HG03457 (cell line): ENCODE measurements at regions not wholly inside any gene's neighbourhood (a gene's known extent, or its start where the extent isn't known, plus 50 kb on each side); places are given as distances from the start of the nearest gene placed in this dataset.
A peak's percentile ranks its signal among the peaks of the same experiment; 100 is the strongest.
"Not testable (repeated sequence)": the region's sequence is repeated elsewhere in the genome, so short reads cannot be mapped to it uniquely, and the experiment has no call there.

Experiments used
- ATAC-seq: cut with Tn5 transposase; IDR thresholded peaks from one replicate; pipeline ENCODE4 v1.9.1; 2021; ENCODE audit warnings: moderate number of reproducible peaks; ENCODE audit not compliant: unreplicated experiment

- ATAC-seq = no peak
Measured at GRCh38 chr10:62492870-62493180, 118.7 kb downstream of the ZNF365 start.

DNA sequence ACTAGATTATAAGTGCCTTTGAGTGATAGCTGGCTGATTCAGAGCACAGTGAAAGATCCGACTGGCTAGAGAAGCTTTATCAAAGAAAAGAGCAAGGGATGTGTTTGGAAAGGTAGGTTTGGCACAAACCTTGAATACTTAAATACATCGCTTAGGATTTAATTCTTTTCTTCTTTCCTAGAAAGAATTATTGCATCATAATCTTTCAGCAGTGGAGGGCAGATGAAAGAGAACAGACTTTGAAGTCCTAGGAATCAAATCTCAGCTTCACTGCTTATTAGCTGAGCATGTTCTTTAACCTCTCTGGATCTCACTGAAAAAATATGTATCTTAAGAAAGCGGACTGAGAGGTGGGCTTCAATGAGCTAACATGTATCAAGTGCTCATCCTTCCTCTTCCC lies 122.8 kb downstream of the ZNF365 start:
- ATAC-seq = no peak

DNA sequence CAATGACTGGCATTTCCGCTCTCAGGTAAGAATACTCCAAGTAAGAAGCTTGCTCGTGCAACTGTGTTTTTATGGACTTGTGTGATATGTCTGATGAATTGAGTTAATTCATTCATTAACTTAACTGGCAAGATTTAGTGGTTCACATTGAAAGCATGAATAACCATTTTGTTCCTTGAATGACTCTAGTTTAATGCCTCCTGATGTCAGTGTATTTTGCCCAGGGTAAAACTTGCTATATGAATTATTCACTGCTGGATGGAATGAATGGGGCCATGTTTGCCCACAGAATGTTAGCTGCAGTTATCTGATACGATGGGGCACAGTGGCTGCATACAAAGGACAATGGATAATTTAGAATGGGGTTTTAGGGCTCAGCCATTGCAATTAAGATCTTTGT lies 124.1 kb downstream of the ZNF365 start:
- no peak for ATAC-seq

- not testable (repeated sequence) for ATAC-seq
Measured at GRCh38 chr10:62500116-62500515, 125.9 kb downstream of the ZNF365 start.

- no peak for ATAC-seq
Measured at GRCh38 chr10:62501547-62501946, 127.4 kb downstream of the ZNF365 start.

DNA sequence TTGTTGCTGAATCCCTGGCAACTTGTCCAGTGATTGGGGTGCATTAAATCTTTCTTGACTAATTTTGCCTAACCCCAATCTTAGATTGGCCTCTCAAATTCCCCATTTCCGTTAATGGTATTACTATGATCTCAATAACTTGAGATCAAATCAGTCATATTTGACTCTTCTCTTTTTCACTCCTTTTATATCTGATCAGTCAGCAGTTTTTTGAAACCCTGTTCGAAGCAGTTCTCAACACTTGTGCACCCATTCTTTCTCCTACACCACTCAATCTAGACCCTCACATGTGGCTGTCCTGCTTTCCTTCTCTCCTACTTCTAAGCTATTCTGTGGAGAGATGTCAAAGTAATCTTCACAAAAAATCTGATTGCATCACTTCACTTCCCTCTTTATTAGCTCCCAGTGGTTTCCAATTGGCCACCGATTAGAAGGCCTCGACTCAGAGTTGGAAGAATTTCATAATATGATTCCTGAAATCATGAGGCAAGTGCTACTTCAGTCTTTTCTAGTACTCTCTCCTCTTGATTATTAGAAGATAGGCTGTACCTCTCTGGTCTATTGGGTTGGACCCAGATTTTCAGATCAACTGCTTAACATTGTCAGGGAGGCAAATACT lies 128.9 kb downstream of the ZNF365 start:
- ATAC-seq = no peak

DNA sequence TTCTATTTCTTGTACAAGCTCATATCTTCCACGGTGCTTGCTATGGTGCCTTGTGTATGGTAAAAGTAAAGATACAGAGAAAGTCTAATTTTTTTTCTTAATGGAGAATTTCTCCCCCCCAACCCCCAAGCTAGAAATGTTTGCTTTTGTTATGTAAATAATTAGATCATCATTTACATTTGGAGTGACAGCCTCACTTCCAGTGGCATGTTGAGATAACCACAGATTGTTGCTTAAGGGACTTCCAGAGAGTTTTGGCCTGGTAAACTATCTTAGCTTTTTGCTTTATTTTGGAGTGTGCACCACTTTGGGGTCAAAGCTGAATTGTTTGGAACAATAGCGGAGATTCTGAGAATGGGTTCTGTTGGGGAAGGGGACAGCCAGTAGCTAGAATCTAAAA lies 129.7 kb downstream of the ZNF365 start:
- ATAC-seq = no peak

- no peak for ATAC-seq
Measured at GRCh38 chr10:62506371-62506770, 132.2 kb downstream of the ZNF365 start.

DNA sequence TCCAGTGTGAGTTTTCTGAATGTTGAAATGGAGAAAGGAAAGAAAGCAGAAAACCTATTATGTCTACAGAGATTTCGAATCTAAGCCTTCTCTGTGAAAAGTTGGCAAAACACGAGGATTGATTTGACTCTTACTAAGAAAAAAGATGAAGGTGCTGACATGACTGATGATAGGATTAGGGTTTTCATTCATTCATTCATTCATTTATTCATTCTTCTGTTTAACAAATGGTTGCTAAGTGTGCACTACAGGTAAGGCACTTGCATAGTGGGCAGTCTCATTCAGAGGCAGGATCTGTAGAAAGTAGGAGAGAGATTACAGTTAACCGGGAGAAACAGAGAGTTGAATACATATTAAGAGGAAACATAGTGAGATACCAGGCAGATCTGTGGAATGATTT lies 137.1 kb downstream of the ZNF365 start:
- no peak for ATAC-seq

DNA sequence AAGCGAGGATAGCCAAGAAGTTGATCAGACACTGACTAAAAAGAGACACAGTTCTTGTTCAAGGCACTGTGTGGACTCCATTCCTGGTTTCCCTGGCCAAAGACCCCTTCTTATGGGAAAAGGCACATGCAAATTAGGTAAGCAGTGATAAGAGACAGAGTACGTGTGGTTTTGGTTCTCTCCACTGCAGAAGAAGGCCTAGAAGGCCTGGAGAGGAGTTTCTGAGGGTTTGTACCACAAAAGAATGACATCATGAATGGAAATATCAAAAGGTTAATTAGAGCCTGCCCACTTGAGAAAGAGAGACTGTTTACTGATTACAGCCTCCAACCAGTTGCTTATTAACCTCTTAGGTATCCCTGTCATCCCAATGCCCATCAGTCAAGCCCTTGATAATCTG lies 137.5 kb downstream of the ZNF365 start:
- peak; percentile 90 for ATAC-seq

- no peak for ATAC-seq
Measured at GRCh38 chr10:62512732-62513475, 138.7 kb downstream of the ZNF365 start.

GRCh38 chr10:62514079-62514693 lies 140.0 kb downstream of the ZNF365 start:
- ATAC-seq = no peak

DNA sequence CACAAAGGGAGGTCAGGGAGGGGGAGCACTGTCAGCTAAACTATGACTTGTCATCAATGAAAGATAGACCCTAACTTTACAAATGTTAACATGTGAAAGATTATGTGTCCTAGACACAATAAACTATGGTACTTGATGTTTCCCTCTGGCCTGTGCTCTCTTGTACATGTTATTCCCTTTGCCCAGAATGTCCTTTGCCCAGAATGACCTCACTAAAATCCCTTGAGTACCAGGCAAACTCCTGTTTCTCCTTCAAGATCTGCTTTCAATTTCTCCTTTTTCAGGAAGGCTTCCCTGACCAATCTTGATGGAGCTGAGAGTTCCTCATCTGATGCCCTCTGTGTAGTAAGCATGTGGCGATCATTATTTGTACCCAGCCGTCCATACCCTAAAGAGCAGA lies 143.1 kb downstream of the ZNF365 start:
- ATAC-seq = no peak

- peak; percentile 56 for ATAC-seq
Measured at GRCh38 chr10:62527019-62527827, 153.1 kb downstream of the ZNF365 start.

DNA sequence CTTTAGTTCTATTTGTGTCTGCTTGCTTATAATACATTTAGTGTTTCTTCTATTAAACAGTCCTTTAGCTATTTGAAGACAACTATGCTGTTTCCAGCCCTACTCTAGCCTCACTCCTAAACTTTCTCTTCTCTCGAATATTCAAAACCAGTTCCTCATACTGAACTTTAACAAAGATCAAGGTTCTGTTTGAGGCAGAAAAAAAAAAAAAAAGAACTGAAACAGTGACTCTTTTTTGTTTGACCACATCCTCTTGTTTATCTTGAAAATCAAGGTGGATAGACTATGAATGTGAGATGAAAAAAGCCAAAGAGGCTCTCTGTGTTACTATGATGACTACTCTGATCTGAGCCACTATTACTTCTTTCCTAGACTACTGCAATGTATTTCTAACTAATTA lies 154.3 kb downstream of the ZNF365 start:
- peak; percentile 96 for ATAC-seq

DNA sequence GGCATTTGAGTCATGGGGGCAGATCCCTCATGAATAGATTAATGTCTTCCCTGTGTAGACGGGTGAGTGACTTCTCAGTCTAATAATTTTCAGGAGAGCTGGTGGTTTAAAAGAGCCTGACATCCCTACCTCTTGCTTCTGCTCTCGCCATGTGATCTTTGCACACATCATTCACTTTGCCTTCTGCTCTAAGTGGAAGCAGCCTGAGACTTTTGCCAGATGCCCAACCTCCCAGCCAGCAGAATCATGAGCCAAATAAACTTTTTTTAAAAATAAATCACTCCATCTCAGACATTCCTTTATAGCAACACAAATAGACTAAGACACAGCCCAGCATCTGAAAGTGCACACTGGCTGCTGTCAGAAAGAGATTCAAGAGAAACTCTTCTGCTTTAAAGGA lies 155.2 kb downstream of the ZNF365 start:
- ATAC-seq = no peak

GRCh38 chr10:62534031-62534430 lies 159.9 kb downstream of the ZNF365 start:
- ATAC-seq = no peak

- ATAC-seq = no peak
Measured at GRCh38 chr10:62538606-62539005, 164.4 kb downstream of the ZNF365 start.

GRCh38 chr10:62540389-62540788 lies 166.2 kb downstream of the ZNF365 start:
- ATAC-seq = no peak

- ATAC-seq = no peak
Measured at GRCh38 chr10:62541811-62542210, 167.6 kb downstream of the ZNF365 start.

GRCh38 chr10:62543571-62544355 lies 169.6 kb downstream of the ZNF365 start:
- ATAC-seq = no peak
